ENCODE measurements at regions not wholly inside any gene's neighbourhood (a gene's known extent, or its start where the extent isn't known, plus 50 kb on each side); places are given as distances from the start of the nearest gene placed in this dataset.

DNA sequence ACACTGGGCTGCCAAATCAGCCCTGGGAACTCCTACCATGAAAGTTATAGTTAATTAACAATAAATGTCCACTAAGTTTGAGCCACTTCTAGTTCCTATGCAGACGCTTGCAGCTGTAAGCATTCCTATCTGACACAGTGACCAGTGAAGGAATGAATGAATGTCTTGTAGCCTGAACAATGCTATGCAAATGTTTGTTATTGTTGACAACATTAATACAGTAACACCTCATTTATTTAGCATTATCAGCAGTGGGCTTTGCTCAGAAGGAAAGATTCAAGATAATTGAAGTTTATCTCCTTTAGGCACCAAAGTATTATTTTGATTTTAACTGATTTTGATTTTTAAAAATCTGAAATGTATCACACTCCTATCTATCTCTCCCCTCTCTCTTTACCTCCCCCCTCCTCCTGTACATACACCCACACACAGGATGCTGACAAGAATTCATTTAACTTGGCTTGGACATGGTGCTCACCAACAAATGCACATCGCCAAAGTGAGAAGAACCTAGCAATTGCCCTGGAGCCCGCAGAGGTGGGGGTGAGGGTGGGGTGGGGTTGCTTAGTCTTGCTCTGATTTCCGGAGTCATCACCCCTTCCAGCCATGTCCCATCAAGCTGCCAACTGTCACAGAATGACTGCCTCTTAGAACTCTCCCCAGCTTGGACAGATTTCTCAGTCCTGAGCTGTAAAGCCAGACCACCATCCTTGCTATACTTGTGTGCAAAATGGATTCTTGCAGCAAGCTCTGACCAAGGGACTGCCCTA is 215.3 kb upstream of the CSF3R start:
- no peaks in the 10 kb centered on the region for H3K79me2 ChIP-seq (ENCODE audit: low read length)
- no peaks in the 10 kb centered on the region for H3K9me3 ChIP-seq (ENCODE audit: insufficient read depth, low read length)
- H3K36me3 ChIP-seq (replicated peaks; ENCODE audit: low read depth, low read length) = no peaks in the 10 kb centered on the region
- peaks cover 11% of the 10 kb centered on the region; the same call in 1 of the 2 replicates for H3K27me3 ChIP-seq (ENCODE audit: low read depth, low read length)
- no peak overlapping the region for H3K27ac ChIP-seq (ENCODE audit: low read length)
- no peak overlapping the region for H3K9ac ChIP-seq (ENCODE audit: low read length)
- no peak overlapping the region for H3K4me3 ChIP-seq (ENCODE audit: low read length)
- no peak overlapping the region for H3K4me2 ChIP-seq (ENCODE audit: low read length)
- H3K4me1 ChIP-seq (ENCODE audit: low read length) = no peaks in the 10 kb centered on the region
- H4K20me1 ChIP-seq (ENCODE audit: insufficient read depth, low read length) = no peaks in the 10 kb centered on the region
- TF ChIP-seq CTCF (IDR thresholded peaks at IDR 0.05; ENCODE audit: low read depth, low read length) (no peak), EZH2phosphoT487 (IDR thresholded peaks at IDR 0.05; ENCODE audit: low read depth) (no peak)
- no peak overlapping the region for H2AFZ ChIP-seq (ENCODE audit: low read depth, low read length)

DNA sequence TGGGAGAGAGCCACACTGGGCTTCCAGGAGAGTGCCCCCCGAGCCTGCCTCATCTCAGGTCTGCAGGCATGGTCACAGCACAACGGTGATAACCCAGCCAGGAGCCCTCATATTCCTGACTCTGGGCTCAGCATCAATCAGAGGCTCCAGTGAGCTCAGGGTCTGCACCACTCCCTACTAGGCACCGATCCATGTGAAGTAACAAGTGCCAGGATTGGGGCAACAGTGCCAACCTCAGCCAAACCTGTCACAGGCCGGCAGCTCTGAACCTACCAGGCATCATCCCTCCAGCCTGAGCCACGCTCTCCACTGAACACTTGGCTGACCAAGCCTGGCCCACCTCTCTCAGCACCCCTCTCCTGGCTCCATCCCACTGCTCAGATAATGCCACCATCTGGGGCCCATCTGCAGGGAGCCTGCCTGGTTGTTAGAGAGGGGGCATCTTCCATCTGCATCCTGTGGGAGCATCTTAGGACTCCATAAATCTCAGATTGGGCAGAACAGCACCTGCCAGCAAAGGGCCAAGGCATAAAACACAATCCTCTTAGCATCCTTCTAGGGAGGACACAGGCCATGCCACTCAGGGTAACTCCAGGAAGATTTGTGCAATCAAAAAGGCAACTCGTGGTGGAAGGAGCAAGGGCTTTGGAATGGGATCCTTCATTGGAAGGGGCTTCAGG is 213.7 kb upstream of the CSF3R start:
- no peak overlapping the region for H3K27ac ChIP-seq (ENCODE audit: low read length)
- H3K9ac ChIP-seq (ENCODE audit: low read length) = no peak overlapping the region
- no peaks in the 10 kb centered on the region for H3K79me2 ChIP-seq (ENCODE audit: low read length)
- H3K4me1 ChIP-seq (ENCODE audit: low read length) = no peaks in the 10 kb centered on the region
- TF ChIP-seq EZH2phosphoT487 (IDR thresholded peaks at IDR 0.05; ENCODE audit: low read depth) (no peak), CTCF (IDR thresholded peaks at IDR 0.05; ENCODE audit: low read depth, low read length) (no peak)
- no peak overlapping the region for H3K4me3 ChIP-seq (ENCODE audit: low read length)
- no peaks in the 10 kb centered on the region for H3K36me3 ChIP-seq (replicated peaks; ENCODE audit: low read depth, low read length)
- no peaks in the 10 kb centered on the region for H3K9me3 ChIP-seq (ENCODE audit: insufficient read depth, low read length)
- H2AFZ ChIP-seq (ENCODE audit: low read depth, low read length) = no peak overlapping the region
- no peak overlapping the region for H3K4me2 ChIP-seq (ENCODE audit: low read length)
- no peaks in the 10 kb centered on the region for H4K20me1 ChIP-seq (ENCODE audit: insufficient read depth, low read length)
- H3K27me3 ChIP-seq (ENCODE audit: low read depth, low read length) = peaks cover 22% of the 10 kb centered on the region

DNA sequence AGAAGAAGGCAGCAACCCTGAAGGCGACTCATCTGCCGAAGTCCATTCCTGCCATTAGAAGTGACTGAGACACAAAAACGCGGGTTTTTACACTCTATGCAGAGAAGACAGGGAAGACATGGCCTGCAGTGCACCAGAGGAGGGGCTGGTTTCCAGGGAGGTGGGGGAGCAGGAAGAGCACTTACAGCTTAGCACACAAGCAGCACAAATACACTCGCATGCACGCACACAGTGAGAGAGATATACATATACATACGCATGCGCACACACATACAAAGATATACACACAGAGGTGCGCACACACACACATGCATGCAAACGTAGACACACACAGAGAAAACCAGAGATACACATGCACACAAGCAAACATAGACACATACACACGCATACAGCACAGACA is 210.9 kb upstream of the CSF3R start:
- Histone ChIP-seq H4K20me1 (ENCODE audit: insufficient read depth, low read length) (no peaks in the 10 kb centered on the region), H3K79me2 (ENCODE audit: low read length) (no peaks in the 10 kb centered on the region), H3K27me3 (ENCODE audit: low read depth, low read length) (peaks cover 22% of the 10 kb centered on the region), H3K4me3 (ENCODE audit: low read length) (no peak overlapping the region), H3K9me3 (ENCODE audit: insufficient read depth, low read length) (no peaks in the 10 kb centered on the region), H3K27ac (ENCODE audit: low read length) (no peak overlapping the region), H2AFZ (ENCODE audit: low read depth, low read length) (no peak overlapping the region), H3K4me1 (ENCODE audit: low read length) (no peaks in the 10 kb centered on the region), H3K9ac (ENCODE audit: low read length) (no peak overlapping the region), H3K36me3 (replicated peaks; ENCODE audit: low read depth, low read length) (no peaks in the 10 kb centered on the region), H3K4me2 (ENCODE audit: low read length) (no peak overlapping the region)
- TF ChIP-seq CTCF (IDR thresholded peaks at IDR 0.05; ENCODE audit: low read depth, low read length) (no peak), EZH2phosphoT487 (IDR thresholded peaks at IDR 0.05; ENCODE audit: low read depth) (no peak)

DNA sequence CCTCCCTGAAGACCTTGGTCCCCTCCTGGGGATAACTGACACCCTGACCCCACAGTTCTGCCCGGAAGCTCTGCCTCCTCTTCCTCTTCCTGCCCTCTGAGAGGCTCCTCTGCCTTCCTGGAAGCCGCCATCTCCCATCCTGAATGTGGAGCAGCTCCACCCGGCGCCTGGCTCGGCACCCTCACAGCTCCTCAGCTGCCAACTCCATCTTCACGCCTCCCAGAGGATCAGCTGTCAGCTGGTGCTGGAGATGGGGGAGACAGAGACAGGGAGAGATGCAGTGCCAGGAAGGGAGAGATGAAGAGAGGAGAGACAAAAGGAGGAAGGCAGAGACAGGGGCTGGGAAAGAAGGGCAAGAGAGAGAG is 210.4 kb upstream of the CSF3R start:
- no peaks in the 10 kb centered on the region for H3K36me3 ChIP-seq (replicated peaks; ENCODE audit: low read depth, low read length)
- no peak overlapping the region for H2AFZ ChIP-seq (ENCODE audit: low read depth, low read length)
- no peaks in the 10 kb centered on the region for H3K79me2 ChIP-seq (ENCODE audit: low read length)
- H3K27me3 ChIP-seq (ENCODE audit: low read depth, low read length) = peaks cover 20% of the 10 kb centered on the region
- no peaks in the 10 kb centered on the region for H4K20me1 ChIP-seq (ENCODE audit: insufficient read depth, low read length)
- H3K4me3 ChIP-seq (ENCODE audit: low read length) = no peak overlapping the region
- no peaks in the 10 kb centered on the region for H3K9me3 ChIP-seq (ENCODE audit: insufficient read depth, low read length)
- H3K27ac ChIP-seq (ENCODE audit: low read length) = no peak overlapping the region
- no peak overlapping the region for H3K4me2 ChIP-seq (ENCODE audit: low read length)
- TF ChIP-seq CTCF (IDR thresholded peaks at IDR 0.05; ENCODE audit: low read depth, low read length) = no peak
- no peak for TF ChIP-seq EZH2phosphoT487 (IDR thresholded peaks at IDR 0.05; ENCODE audit: low read depth)
- H3K9ac ChIP-seq (ENCODE audit: low read length) = no peak overlapping the region
- no peaks in the 10 kb centered on the region for H3K4me1 ChIP-seq (ENCODE audit: low read length)
